Fibroblast of skin of scalp (primary cell): ENCODE measurements at regions not wholly inside any gene's neighbourhood (a gene's known extent, or its start where the extent isn't known, plus 50 kb on each side); places are given as distances from the start of the nearest gene placed in this dataset.

ENCODE experiments used
- DNase-seq: peaks from one replicate; pipeline ENCODE4 v3.0.0-alpha.2; 2013

DNA sequence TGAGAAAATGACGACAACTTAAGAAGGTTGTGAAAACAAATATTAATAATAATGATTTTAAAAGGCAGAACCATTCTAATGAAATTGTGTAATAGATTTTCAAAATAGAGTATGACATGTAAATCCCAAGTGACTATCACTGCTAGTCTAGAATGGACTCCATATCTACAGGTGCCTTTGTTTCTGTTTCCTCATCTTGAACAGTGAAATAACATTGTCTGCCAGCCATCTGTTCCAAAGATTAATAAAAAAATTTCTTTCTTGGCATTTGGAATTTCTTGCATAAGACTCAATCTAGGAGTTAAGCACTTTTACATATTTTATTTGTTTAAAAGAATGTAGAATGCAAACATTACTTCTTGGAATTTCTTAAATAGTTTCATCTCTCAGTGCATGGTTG, 520.1 kb upstream of the ARGLU1 start:
- DNase-seq: peak; percentile 15

GRCh38 chr13:107079423-107080049, 511.6 kb upstream of the ARGLU1 start:
- no peak for DNase-seq

DNA sequence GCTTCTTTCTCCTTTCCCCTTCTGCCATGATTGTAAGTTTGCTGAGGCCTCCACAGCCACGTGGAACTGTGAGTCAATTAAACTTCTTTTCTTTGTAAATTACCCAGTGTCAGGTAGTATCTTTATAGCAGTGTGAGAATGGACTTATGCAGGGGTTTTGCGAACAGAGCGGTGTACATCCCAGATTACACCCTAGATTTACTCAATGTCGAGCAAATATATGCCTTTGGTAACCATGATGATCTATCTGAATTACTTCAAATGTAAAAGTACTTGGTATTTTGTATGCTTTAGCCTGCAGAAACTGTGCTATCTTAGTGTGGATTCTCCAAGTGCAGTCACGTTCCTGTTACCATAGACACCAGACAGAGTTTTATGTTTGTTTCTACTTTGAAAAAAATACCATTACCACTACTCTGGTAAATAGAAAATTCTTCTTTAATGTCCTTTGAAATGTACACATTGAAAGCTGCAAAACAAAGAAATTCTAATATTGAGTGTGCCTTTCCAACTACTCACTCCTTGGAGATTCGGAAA, 510.4 kb upstream of the ARGLU1 start:
- DNase-seq: no peak

GRCh38 chr13:107076801-107077200, 508.9 kb upstream of the ARGLU1 start:
- no peak for DNase-seq

DNA sequence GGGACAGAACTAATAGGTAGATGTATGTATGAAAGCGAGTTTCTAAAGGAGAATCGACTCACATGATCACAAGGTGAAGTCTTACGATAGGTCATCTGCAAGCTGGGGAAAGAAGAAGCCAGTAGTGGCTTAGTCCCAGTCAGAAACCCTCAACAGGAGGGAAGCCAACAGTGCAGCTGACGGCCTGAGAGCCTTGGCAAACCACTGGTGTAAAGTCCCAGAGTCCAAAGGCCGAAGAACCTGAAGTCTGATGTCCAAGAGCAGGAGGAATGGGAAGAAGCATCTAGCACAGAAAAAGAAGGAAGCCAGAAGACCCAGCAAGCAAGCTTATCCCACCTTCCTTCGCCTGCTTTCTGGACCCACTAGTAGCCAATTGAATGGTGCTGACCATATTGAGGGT, 507.6 kb upstream of the ARGLU1 start:
- no peak for DNase-seq

DNA sequence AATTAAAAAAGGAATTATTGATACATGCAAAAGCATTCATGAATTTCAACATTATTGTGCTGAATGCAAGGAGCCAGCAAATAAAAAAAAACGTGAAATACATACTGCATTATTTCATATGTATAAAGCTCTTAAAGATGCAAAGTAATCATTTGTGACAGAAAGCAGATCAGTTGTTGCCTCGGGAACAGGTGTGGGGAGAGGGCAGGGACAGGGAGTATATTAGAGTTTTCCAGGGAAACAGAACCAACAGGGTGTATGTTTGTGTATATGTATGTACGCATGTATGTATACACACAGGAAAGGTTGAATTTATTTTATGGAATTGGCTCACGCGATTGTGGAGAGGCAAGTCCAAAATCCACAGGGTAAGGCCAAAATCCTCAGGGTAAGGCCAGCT, 502.9 kb upstream of the ARGLU1 start:
- no peak for DNase-seq

GRCh38 chr13:107069108-107069776, 501.3 kb upstream of the ARGLU1 start:
- DNase-seq: peak; percentile 7

- no peak for DNase-seq
Measured at GRCh38 chr13:107067381-107067780, 499.4 kb upstream of the ARGLU1 start.

DNA sequence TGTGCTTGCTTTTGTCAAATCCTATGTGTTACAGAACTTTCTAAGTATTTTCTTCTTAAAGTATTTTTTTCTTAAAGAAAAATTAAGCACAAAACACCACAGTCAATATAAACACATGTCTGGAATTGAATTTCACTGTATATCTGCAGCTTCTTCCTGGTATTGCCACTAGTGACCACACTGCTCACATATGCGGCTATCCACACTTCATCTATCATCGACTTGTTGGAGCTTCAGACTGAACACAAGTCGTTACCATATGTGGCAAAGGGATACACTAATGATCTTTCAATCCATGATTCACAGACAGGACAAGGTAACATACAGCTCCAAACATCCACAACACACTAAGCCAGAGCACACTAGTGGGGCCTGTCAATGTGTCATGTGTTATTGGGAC, 498.4 kb upstream of the ARGLU1 start:
- peak; percentile 8 for DNase-seq

- no peak for DNase-seq
Measured at GRCh38 chr13:107065036-107065435, 497.1 kb upstream of the ARGLU1 start.

GRCh38 chr13:107057028-107057631, 489.2 kb upstream of the ARGLU1 start:
- DNase-seq: no peak

GRCh38 chr13:107043021-107043956, 475.4 kb upstream of the ARGLU1 start:
- DNase-seq: peak; percentile 90

GRCh38 chr13:107035778-107036177, 467.8 kb upstream of the ARGLU1 start:
- DNase-seq: peak; percentile 86

- DNase-seq: no peak
Measured at GRCh38 chr13:107035186-107035585, 467.2 kb upstream of the ARGLU1 start.

GRCh38 chr13:107034236-107034872, 466.4 kb upstream of the ARGLU1 start:
- peak; percentile 36 for DNase-seq

DNA sequence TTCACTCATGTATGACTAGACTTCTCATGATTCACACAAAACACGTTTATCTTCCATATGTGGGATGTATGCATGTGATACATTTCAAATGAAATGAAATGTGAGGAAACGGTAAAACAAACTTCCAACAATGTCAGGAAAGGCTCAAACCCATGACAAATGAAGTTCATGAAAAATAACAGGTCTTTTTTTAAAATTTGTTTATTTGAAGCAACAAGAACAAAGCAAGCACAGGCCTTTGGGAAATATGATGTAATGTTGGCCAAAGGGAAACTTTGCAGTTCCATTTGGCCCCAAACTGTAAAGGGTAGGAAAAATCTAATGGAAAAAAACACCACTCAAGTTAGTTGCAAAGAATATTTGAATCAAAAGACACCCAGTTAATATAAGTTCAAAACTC, 463.8 kb upstream of the ARGLU1 start:
- DNase-seq: no peak

- no peak for DNase-seq
Measured at GRCh38 chr13:107028751-107029150, 460.8 kb upstream of the ARGLU1 start.

DNA sequence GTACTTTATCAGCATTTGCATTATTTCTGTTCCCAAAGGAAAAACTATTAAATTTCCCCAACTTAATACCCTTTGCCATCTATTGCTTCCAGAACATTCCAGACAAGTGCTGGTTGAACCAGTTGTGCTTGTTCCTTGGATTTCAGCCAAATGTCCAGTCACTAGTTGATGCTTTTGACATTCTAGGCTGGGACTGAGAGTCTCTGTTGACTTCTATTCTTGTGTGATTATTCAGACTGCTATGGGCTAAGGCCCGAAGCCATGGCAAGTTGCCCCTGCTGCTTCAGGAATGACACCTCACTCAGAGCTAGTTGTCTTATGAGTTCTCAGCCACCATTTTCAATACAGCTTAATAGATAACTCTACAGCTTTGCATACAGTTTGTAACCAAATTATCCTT, 458.1 kb upstream of the ARGLU1 start:
- DNase-seq: peak; percentile 89

GRCh38 chr13:107023335-107023734, 455.4 kb upstream of the ARGLU1 start:
- DNase-seq: no peak

DNA sequence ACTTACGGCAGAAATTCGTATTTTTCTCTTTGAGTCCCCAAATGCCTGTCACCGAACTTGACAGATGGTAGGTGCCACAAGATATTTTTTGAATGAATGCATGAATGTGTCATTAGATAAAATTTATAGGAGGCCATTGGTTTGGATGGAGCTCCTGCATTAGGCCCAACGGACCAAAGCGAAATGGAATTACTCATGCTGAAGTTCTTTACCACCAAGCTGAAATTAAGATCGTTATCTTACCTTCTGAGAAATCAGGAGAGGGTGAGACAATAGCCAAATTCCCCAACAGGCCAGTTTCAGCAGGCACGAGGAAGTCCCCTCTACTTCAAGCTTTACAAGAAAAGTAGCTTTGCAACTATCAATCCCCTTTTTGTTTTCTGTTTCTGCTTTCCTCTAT, 452.5 kb upstream of the ARGLU1 start:
- DNase-seq: no peak

- no peak for DNase-seq
Measured at GRCh38 chr13:107018285-107018684, 450.3 kb upstream of the ARGLU1 start.

- DNase-seq: peak; percentile 46
Measured at GRCh38 chr13:107006661-107007060, 438.7 kb upstream of the ARGLU1 start.
